GM23338 (cell line): ENCODE measurements at regions not wholly inside any gene's neighbourhood (a gene's known extent, or its start where the extent isn't known, plus 50 kb on each side); places are given as distances from the start of the nearest gene placed in this dataset.

Experiments
- ATAC-seq: fragments of 200-7000 bp; cut with Tn5 transposase; 3 replicates; pipeline ENCODE4 v1.9.1; 2020
- DNase-seq: peaks from one replicate; pipeline ENCODE4 v3.0.0-alpha.2; 2015; ENCODE audit warnings: low spot score
- H2AFZ ChIP-seq: fragments of 200-600 bp; sonication (generic); 2 replicates; pipeline ENCODE4 v1.8.0; 2016; ENCODE audit warnings: antibody characterized with exemption, mild to moderate bottlenecking, moderate library complexity
- H3F3A ChIP-seq: fragments of 200-600 bp; sonication (generic); replicated peaks from 2 replicates; pipeline ENCODE4 v1.8.0; 2017; ENCODE audit warnings: antibody characterized with exemption, mixed run types, low read depth
- H3K27ac ChIP-seq: fragments of 200-600 bp; sonication (generic); 2 replicates; pipeline ENCODE4 v1.6.1; 2016; ENCODE audit warnings: low read depth
- H3K27me3 ChIP-seq: fragments of 200-600 bp; sonication (generic); 2 replicates; pipeline ENCODE4 v1.8.0; 2016; ENCODE audit warnings: mild to moderate bottlenecking, mixed run types, moderate library complexity; ENCODE audit not compliant: insufficient read depth
- H3K36me3 ChIP-seq: fragments of 200-600 bp; sonication (generic); 2 replicates; pipeline ENCODE4 v1.8.0; 2016; ENCODE audit warnings: mild to moderate bottlenecking; ENCODE audit not compliant: insufficient read depth
- H3K4me1 ChIP-seq: fragments of 200-600 bp; sonication (generic); 2 replicates; pipeline ENCODE4 v1.8.0; 2016; ENCODE audit warnings: mild to moderate bottlenecking, moderate library complexity; ENCODE audit not compliant: insufficient read depth
- H3K4me2 ChIP-seq: fragments of 200-600 bp; sonication (generic); 2 replicates; pipeline ENCODE4 v1.7.1; 2017; ENCODE audit warnings: mixed run types
- H3K4me3 ChIP-seq: fragments of 200-600 bp; sonication (generic); 2 replicates; pipeline ENCODE4 v1.6.1; 2016; ENCODE audit warnings: mixed run types
- H3K79me2 ChIP-seq: fragments of 200-600 bp; sonication (generic); replicated peaks from 2 replicates; pipeline ENCODE4 v1.8.0; 2017; ENCODE audit warnings: mild to moderate bottlenecking; ENCODE audit not compliant: insufficient read depth
- H3K9me2 ChIP-seq: fragments of 200-600 bp; sonication (generic); 2 replicates; pipeline ENCODE4 v1.8.0; 2017; ENCODE audit not compliant: insufficient read depth
- H4K20me1 ChIP-seq: fragments of 200-600 bp; sonication (generic); replicated peaks from 2 replicates; pipeline ENCODE4 v1.8.0; 2017; ENCODE audit warnings: mild to moderate bottlenecking; ENCODE audit not compliant: insufficient read depth
- H3K27ac Mint-ChIP-seq: 2 replicates; pipeline ENCODE4 v1.8.0; 2020; ENCODE audit warnings: inconsistent platforms, mild to moderate bottlenecking, moderate library complexity, mixed read lengths
- H3K27me3 Mint-ChIP-seq: 3 replicates; pipeline ENCODE4 v1.8.0; 2022; ENCODE audit warnings: low read depth, mild to moderate bottlenecking, moderate library complexity, mixed read lengths, inconsistent platforms; ENCODE audit not compliant: insufficient read depth, poor library complexity
- H3K36me3 Mint-ChIP-seq: 3 replicates; pipeline ENCODE4 v1.8.0; 2021; ENCODE audit warnings: low read depth, mild to moderate bottlenecking, inconsistent platforms, moderate library complexity, mixed read lengths
- H3K4me1 Mint-ChIP-seq: 3 replicates; pipeline ENCODE4 v1.8.0; 2020; ENCODE audit warnings: mild to moderate bottlenecking, inconsistent platforms, mixed read lengths
- H3K4me3 Mint-ChIP-seq: 3 replicates; pipeline ENCODE4 v1.8.0; 2021; ENCODE audit warnings: moderate library complexity, mild to moderate bottlenecking, inconsistent platforms, mixed read lengths
- H3K9me3 Mint-ChIP-seq: 3 replicates; pipeline ENCODE4 v1.8.0; 2020; ENCODE audit warnings: moderate library complexity, mild to moderate bottlenecking, inconsistent platforms, mixed read lengths
- CREB1 ChIP-seq: fragments of 250-450 bp; sonication (Bioruptor Pico); IDR thresholded peaks from 2 replicates; pipeline ENCODE4 v1.5.0; 2020; ENCODE audit warnings: low read depth, mild to moderate bottlenecking, moderate library complexity
- EZH2 ChIP-seq: fragments of 200-600 bp; sonication (generic); IDR thresholded peaks from one replicate; pipeline ENCODE4 v1.8.0; 2017; ENCODE audit warnings: antibody characterized with exemption, mild to moderate bottlenecking, low read depth; ENCODE audit not compliant: unreplicated experiment
- JUNB ChIP-seq: IDR thresholded peaks from one replicate; pipeline ENCODE4 v1.6.1; 2016; ENCODE audit warnings: antibody characterized with exemption; ENCODE audit not compliant: unreplicated experiment
- NANOG ChIP-seq: IDR thresholded peaks from 2 replicates; pipeline ENCODE4 v1.6.1; 2016; ENCODE audit warnings: antibody characterized with exemption, borderline replicate concordance
- ZNF114 ChIP-seq: fragments of 250-450 bp; sonication (Bioruptor Pico); IDR thresholded peaks from 2 replicates; pipeline ENCODE4 v1.5.0; 2020; ENCODE audit warnings: mild to moderate bottlenecking, moderate library complexity
- ZNF331 ChIP-seq: fragments of 250-450 bp; sonication (Bioruptor Pico); IDR thresholded peaks from 2 replicates; pipeline ENCODE4 v1.5.0; 2020; ENCODE audit warnings: low read depth, mild to moderate bottlenecking, moderate library complexity
- TF ChIP-seq, protein P1 (sequence below): IDR thresholded peaks from one replicate; pipeline ENCODE4 v1.6.1; 2018; ENCODE audit warnings: antibody characterized with exemption; ENCODE audit not compliant: unreplicated experiment
- TF ChIP-seq, protein P2 (sequence below): IDR thresholded peaks from 2 replicates; pipeline ENCODE4 v1.6.1; 2016; ENCODE audit warnings: antibody characterized with exemption
- TF ChIP-seq, protein P3 (sequence below): fragments of 250-450 bp; sonication (Bioruptor Pico); IDR thresholded peaks from 2 replicates; pipeline ENCODE4 v1.5.0; 2020; ENCODE audit warnings: mild to moderate bottlenecking, moderate library complexity

DNA sequence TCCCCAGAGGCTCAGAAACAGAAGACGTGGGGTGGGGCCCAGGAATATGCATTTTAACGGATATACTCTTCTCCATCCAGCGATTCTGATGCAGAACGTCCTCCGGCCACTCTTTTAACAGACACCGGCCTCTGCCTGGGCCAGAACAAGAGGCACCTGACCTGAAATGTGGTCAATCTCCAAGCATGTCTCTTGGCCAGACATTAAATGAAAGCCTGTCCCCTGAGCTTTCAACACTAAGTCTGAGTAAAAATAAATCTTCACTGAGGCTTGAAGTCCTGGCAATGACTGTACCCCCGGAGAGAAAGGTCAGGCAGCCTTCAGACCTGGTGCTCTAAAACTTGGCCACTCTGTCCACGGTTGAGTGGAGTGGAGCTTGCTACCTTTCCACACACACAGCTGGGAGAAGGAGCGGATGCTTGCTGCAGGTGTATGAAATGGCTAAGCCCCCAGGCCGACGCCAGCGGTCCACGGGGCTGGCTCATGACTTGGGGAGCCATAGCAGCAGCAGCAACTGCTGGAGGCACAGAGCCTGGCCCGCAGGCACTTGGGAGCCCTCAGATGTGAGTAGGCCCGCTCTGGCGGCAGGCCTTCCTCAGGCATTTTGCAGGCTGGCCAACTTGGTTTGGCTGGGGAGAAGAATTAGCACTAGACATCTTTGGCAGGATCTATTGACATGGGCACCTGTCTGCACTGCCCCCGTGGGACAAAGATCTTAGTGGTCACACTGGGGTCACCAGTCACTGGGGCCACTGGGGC, 79.7 kb downstream of the TMEM17 start:
- Mint-ChIP-seq H3K4me3 (no peak overlapping the region), H3K27ac (no peak overlapping the region), H3K9me3 (peaks cover 3% of the 10 kb centered on the region; the same call in 2 of the 3 replicates), H3K27me3 (peaks cover 6% of the 10 kb centered on the region), H3K4me1 (no peaks in the 10 kb centered on the region), H3K36me3 (no peaks in the 10 kb centered on the region)
- no peaks in the 10 kb centered on the region for H3K36me3 ChIP-seq
- H3K4me1 ChIP-seq, result no peaks in the 10 kb centered on the region
- H4K20me1 ChIP-seq, result no peaks in the 10 kb centered on the region
- no peaks in the 10 kb centered on the region for H3F3A ChIP-seq
- no peaks in the 10 kb centered on the region for H3K79me2 ChIP-seq
- H3K9me2 ChIP-seq, result no peaks in the 10 kb centered on the region
- no peaks in the 10 kb centered on the region for H3K27me3 ChIP-seq
- DNase-seq, result no peak
- no peak for TF ChIP-seq NANOG
- TF ChIP-seq ZNF331 (CRISPR knock-in tag), result no peak
- TF ChIP-seq CREB1, result no peak
- TF ChIP-seq EZH2, result no peak
- TF ChIP-seq, protein P1, sequence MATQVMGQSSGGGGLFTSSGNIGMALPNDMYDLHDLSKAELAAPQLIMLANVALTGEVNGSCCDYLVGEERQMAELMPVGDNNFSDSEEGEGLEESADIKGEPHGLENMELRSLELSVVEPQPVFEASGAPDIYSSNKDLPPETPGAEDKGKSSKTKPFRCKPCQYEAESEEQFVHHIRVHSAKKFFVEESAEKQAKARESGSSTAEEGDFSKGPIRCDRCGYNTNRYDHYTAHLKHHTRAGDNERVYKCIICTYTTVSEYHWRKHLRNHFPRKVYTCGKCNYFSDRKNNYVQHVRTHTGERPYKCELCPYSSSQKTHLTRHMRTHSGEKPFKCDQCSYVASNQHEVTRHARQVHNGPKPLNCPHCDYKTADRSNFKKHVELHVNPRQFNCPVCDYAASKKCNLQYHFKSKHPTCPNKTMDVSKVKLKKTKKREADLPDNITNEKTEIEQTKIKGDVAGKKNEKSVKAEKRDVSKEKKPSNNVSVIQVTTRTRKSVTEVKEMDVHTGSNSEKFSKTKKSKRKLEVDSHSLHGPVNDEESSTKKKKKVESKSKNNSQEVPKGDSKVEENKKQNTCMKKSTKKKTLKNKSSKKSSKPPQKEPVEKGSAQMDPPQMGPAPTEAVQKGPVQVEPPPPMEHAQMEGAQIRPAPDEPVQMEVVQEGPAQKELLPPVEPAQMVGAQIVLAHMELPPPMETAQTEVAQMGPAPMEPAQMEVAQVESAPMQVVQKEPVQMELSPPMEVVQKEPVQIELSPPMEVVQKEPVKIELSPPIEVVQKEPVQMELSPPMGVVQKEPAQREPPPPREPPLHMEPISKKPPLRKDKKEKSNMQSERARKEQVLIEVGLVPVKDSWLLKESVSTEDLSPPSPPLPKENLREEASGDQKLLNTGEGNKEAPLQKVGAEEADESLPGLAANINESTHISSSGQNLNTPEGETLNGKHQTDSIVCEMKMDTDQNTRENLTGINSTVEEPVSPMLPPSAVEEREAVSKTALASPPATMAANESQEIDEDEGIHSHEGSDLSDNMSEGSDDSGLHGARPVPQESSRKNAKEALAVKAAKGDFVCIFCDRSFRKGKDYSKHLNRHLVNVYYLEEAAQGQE, result no peak
- TF ChIP-seq JUNB, result no peak
- TF ChIP-seq, protein P2, sequence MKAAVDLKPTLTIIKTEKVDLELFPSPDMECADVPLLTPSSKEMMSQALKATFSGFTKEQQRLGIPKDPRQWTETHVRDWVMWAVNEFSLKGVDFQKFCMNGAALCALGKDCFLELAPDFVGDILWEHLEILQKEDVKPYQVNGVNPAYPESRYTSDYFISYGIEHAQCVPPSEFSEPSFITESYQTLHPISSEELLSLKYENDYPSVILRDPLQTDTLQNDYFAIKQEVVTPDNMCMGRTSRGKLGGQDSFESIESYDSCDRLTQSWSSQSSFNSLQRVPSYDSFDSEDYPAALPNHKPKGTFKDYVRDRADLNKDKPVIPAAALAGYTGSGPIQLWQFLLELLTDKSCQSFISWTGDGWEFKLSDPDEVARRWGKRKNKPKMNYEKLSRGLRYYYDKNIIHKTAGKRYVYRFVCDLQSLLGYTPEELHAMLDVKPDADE, result no peak
- TF ChIP-seq ZNF114 (CRISPR knock-in tag), result no peak
- TF ChIP-seq, protein P3, sequence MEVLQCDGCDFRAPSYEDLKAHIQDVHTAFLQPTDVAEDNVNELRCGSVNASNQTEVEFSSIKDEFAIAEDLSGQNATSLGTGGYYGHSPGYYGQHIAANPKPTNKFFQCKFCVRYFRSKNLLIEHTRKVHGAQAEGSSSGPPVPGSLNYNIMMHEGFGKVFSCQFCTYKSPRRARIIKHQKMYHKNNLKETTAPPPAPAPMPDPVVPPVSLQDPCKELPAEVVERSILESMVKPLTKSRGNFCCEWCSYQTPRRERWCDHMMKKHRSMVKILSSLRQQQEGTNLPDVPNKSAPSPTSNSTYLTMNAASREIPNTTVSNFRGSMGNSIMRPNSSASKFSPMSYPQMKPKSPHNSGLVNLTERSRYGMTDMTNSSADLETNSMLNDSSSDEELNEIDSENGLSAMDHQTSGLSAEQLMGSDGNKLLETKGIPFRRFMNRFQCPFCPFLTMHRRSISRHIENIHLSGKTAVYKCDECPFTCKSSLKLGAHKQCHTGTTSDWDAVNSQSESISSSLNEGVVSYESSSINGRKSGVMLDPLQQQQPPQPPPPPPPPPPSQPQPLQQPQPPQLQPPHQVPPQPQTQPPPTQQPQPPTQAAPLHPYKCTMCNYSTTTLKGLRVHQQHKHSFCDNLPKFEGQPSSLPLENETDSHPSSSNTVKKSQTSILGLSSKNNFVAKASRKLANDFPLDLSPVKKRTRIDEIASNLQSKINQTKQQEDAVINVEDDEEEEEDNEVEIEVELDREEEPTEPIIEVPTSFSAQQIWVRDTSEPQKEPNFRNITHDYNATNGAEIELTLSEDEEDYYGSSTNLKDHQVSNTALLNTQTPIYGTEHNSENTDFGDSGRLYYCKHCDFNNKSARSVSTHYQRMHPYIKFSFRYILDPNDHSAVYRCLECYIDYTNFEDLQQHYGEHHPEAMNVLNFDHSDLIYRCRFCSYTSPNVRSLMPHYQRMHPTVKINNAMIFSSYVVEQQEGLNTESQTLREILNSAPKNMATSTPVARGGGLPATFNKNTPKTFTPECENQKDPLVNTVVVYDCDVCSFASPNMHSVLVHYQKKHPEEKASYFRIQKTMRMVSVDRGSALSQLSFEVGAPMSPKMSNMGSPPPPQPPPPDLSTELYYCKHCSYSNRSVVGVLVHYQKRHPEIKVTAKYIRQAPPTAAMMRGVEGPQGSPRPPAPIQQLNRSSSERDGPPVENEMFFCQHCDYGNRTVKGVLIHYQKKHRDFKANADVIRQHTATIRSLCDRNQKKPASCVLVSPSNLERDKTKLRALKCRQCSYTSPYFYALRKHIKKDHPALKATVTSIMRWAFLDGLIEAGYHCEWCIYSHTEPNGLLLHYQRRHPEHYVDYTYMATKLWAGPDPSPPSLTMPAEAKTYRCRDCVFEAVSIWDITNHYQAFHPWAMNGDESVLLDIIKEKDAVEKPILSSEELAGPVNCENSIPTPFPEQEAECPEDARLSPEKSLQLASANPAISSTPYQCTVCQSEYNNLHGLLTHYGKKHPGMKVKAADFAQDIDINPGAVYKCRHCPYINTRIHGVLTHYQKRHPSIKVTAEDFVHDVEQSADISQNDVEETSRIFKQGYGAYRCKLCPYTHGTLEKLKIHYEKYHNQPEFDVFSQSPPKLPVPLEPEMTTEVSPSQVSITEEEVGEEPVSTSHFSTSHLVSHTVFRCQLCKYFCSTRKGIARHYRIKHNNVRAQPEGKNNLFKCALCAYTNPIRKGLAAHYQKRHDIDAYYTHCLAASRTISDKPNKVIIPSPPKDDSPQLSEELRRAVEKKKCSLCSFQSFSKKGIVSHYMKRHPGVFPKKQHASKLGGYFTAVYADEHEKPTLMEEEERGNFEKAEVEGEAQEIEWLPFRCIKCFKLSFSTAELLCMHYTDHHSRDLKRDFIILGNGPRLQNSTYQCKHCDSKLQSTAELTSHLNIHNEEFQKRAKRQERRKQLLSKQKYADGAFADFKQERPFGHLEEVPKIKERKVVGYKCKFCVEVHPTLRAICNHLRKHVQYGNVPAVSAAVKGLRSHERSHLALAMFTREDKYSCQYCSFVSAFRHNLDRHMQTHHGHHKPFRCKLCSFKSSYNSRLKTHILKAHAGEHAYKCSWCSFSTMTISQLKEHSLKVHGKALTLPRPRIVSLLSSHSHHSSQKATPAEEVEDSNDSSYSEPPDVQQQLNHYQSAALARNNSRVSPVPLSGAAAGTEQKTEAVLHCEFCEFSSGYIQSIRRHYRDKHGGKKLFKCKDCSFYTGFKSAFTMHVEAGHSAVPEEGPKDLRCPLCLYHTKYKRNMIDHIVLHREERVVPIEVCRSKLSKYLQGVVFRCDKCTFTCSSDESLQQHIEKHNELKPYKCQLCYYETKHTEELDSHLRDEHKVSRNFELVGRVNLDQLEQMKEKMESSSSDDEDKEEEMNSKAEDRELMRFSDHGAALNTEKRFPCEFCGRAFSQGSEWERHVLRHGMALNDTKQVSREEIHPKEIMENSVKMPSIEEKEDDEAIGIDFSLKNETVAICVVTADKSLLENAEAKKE (CRISPR knock-in tag), result no peak
- no peak overlapping the region for H3K27ac ChIP-seq
- ATAC-seq, result no peak
- no peak overlapping the region for H3K4me2 ChIP-seq
- H3K4me3 ChIP-seq, result no peak overlapping the region
- no peak overlapping the region for H2AFZ ChIP-seq
